Fibroblast of villous mesenchyme (primary cell): ENCODE measurements at regions not wholly inside any gene's neighbourhood (a gene's known extent, or its start where the extent isn't known, plus 50 kb on each side); places are given as distances from the start of the nearest gene placed in this dataset.
"Not testable (repeated sequence)": the region's sequence is repeated elsewhere in the genome, so short reads cannot be mapped to it uniquely, and the experiment has no call there.

ENCODE experiments used
- DNase-seq: peaks from one replicate; pipeline ENCODE4 v3.0.0-alpha.2; 2010; ENCODE audit warnings: low read depth
- H3K4me3 ChIP-seq: 2 replicates; pipeline ENCODE4 v1.5.1; 2011; ENCODE audit warnings: low read depth, mild to moderate bottlenecking, low read length
- CTCF ChIP-seq: IDR thresholded peaks from 2 replicates; pipeline ENCODE4 v1.5.1; 2012; ENCODE audit warnings: low read depth, mild to moderate bottlenecking, low read length; ENCODE audit not compliant: insufficient read depth

GRCh38 chr3:6418485-6418884, 442.4 kb upstream of the GRM7 start:
- no peak overlapping the region for H3K4me3 ChIP-seq
- TF ChIP-seq CTCF: no peak
- no peak for DNase-seq

DNA sequence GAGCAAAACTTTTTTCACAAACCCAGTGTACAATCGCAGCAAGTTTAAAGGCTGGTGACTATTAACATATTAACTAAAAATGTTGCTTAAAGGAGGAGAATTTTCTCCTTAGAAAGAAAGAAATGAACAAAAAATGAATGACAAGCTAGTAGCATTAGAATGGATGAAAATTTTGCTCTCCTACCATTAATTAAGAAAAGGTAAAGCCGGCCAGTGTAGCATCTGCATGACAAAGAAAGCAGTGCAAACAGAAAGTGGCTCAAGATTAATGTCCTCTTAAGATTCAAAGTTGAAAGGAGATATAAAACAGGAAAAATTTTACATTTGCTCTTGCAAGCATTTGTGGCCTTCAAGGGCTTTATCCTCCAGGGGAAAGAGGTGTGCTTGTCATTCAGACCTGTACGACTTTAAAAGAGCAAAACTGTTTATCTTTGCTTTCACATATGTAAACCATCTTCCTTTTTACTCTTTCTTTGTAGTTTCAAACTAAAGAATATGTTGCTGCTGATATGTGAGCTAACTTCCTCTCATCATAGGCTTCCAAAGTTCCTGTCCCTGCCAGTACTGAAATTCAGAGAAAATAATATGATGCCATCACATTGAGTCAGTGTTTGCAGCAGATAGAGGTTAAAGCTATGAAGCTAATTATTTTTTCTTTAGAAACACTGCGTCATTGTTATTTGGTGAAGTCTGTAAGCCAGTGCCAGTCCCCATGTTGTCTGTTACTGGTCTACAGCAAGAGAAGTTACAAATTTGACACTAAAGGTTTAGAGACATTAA, 439.1 kb upstream of the GRM7 start:
- no peak overlapping the region for H3K4me3 ChIP-seq
- TF ChIP-seq CTCF: no peak
- no peak for DNase-seq

DNA sequence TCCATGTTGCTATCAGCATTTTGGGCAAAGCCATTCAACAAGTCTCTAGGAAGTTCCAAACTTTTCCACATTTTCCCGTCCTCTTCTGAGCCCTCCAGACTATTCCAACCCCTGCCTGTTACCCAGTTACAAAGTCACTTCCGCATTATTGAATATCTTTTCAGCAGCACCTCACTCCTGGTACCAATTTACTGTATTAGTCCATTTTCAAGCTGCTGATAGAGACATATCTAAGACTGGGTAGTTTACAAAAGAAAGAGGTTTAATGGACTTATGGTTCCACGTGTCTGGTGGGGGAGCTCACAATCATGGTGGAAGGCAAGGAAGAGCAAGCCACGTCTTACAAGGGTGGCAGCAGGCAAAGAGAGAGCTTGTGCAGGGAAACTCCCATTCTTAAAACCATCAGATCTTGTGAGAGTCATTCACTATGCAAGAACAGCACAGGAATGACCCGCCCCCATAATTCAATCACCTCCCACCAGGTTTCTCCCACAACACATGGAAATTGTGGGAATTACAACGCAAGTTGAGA, 435.6 kb upstream of the GRM7 start:
- DNase-seq: no peak
- H3K4me3 ChIP-seq: no peak overlapping the region
- TF ChIP-seq CTCF: no peak

GRCh38 chr3:6428276-6428675, 432.6 kb upstream of the GRM7 start:
- not testable (repeated sequence) for H3K4me3 ChIP-seq, DNase-seq

DNA sequence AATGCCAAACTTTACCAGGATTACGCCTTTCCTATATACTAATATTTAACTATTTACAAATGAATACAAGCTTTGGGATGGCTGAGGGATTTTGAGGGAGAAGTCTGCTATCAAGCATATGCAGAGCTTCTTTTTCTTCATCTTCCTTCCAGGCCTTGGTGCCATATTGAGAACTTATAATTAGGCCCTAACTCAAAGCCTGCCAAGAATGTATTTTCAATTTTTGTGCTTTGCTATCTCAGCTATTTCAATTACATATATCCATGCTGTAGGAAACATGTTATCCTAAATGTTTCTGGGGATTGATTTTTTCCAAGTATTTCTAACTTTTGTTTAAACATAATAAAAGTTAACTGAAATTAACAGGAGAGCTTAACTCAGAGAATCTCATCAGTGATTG, 425.0 kb upstream of the GRM7 start:
- no peak for DNase-seq
- TF ChIP-seq CTCF: no peak
- H3K4me3 ChIP-seq: no peak overlapping the region

DNA sequence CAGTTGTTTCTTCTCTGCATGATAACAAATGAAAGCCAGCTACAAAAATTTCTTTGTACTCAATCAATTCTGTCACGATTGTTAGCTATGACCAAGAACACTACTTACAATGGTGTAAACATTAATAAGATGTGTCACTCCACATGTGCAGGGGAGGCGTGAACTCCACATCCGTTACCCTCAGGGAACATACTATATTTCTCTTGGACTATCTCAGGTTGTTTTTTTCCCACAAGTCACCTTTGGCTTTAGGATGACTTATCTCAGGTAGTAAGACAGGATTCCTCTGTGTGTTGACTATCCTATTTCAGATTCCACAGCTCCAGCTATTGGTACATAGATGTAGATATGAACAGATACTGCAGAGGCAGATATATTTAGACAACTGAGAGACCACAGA, 423.3 kb upstream of the GRM7 start:
- no peak for TF ChIP-seq CTCF
- H3K4me3 ChIP-seq: no peak overlapping the region

GRCh38 chr3:6438031-6438430, 422.9 kb upstream of the GRM7 start:
- TF ChIP-seq CTCF: no peak
- no peak for DNase-seq
- H3K4me3 ChIP-seq: no peak overlapping the region

More for the DNA sequence above, 423.3 kb upstream of the GRM7 start:
- DNase-seq: no peak
